ENCODE measurements at regions not wholly inside any gene's neighbourhood (a gene's known extent, or its start where the extent isn't known, plus 50 kb on each side); places are given as distances from the start of the nearest gene placed in this dataset.

- TF ChIP-seq CTCF (IDR thresholded peaks at IDR 0.05) (no peak), POLR2A (IDR thresholded peaks at IDR 0.05) (no peak)
These were observed 109.9 kb downstream of the ZNF330 start for GRCh38 chr4:141330616-141331015.
